Peyer's patch (tissue), 4 donors: ENCODE measurements at regions not wholly inside any gene's neighbourhood (a gene's known extent, or its start where the extent isn't known, plus 50 kb on each side); places are given as distances from the start of the nearest gene placed in this dataset.

ENCODE experiments used
- CTCF ChIP-seq, 6 experiments: fragments of 450-650 bp in 4 of 6; fragments of 200-600 bp in 2 of 6; sonication (generic) in 1 of 6; IDR thresholded peaks; one replicate each; pipeline ENCODE4 v1.5.1; 2017 to 2019; ENCODE audit warnings: antibody characterized with exemption in 6 of 6, mild to moderate bottlenecking in 3 of 6, moderate library complexity in 1 of 6
- POLR2A ChIP-seq, 2 donors: fragments of 450-650 bp; IDR thresholded peaks; one replicate each; pipeline ENCODE4 v1.5.1; 2017; ENCODE audit warnings: antibody characterized with exemption in 2 of 2, mild to moderate bottlenecking in 2 of 2, moderate library complexity in 2 of 2

GRCh38 chr1:191052888-191053287, 575.2 kb upstream of the BRINP3 start:
- no peak for TF ChIP-seq CTCF (IDR thresholded peaks at IDR 0.05)
- TF ChIP-seq POLR2A (IDR thresholded peaks at IDR 0.05), result no peak
